Neuron (in vitro differentiated cells): ENCODE measurements at regions not wholly inside any gene's neighbourhood (a gene's known extent, or its start where the extent isn't known, plus 50 kb on each side); places are given as distances from the start of the nearest gene placed in this dataset.

Experiments
- H2AFZ ChIP-seq: one replicate; pipeline ENCODE4 v1.6.1; 2013; ENCODE audit warnings: low read depth, mild to moderate bottlenecking, inconsistent platforms, low read length, moderate library complexity
- H3K27me3 ChIP-seq: one replicate; pipeline ENCODE4 v1.6.1; 2013; ENCODE audit warnings: low read length; ENCODE audit not compliant: insufficient read depth
- H3K36me3 ChIP-seq: one replicate; pipeline ENCODE4 v1.6.1; 2013; ENCODE audit warnings: low read length; ENCODE audit not compliant: insufficient read depth
- H3K4me1 ChIP-seq: one replicate; pipeline ENCODE4 v1.6.1; 2013; ENCODE audit warnings: low read length; ENCODE audit not compliant: insufficient read depth
- H3K4me3 ChIP-seq: 2 replicates; pipeline ENCODE4 v1.5.1; 2013; ENCODE audit warnings: mild to moderate bottlenecking, low read length, moderate library complexity
- H3K9me3 ChIP-seq: one replicate; pipeline ENCODE4 v1.6.1; 2013; ENCODE audit warnings: low read length

DNA sequence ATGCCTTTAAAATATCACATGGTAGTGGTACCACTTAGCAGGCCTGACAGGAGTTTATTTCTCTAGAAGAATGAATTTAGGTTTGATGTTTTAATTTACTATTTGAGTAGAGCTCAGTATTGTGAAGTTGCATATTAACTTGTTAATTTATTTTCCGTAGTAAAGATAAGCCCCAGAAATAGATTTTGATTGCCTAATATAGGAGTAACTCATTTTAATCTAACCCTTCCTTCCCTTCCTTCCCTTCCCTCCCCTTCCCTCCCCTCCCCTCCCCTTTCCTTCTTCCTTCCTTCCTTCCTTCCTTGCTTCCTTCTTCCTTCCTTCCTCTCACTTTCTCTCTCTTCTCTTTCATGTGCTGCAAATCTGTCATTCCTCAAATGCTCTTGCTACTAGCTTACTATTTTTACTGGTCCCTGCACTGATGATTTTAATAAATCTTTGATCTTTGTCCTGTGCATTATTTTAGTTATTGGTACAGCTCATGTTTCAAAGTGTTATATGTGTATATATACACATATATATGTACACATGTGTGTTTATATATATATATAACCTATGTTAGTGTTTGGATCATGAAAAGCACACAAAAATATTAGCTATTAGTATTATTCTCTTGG lies 862.6 kb upstream of the CNTNAP5 start:
- no peaks in the 10 kb centered on the region for H3K27me3 ChIP-seq
- H3K9me3 ChIP-seq, result no peaks in the 10 kb centered on the region
- no peaks in the 10 kb centered on the region for H3K4me1 ChIP-seq
- H2AFZ ChIP-seq, result no peak overlapping the region
- H3K4me3 ChIP-seq, result no peak overlapping the region
- no peaks in the 10 kb centered on the region for H3K36me3 ChIP-seq

DNA sequence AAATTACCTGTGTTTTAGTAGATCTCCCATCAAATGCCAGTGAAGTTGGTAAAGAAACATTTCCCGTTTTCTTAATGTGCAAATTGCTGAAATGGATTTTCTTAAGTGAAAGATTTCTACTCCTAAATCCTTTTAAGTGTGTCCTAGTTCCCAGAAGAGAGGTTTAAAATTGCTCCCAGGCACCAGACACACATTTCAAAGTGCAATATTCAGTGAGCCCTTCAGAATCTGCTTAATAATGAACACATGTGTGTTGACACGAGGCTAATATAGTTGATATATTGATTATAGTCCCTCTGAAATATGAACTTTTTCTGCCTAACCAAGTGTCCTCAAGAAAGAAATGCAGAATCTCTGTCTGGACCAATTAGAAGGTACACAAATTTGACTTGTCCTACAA lies 861.7 kb upstream of the CNTNAP5 start:
- Histone ChIP-seq H3K4me1 (no peaks in the 10 kb centered on the region), H3K9me3 (peaks cover 2% of the 10 kb centered on the region), H3K4me3 (no peak overlapping the region), H3K27me3 (no peaks in the 10 kb centered on the region), H3K36me3 (no peaks in the 10 kb centered on the region), H2AFZ (no peak overlapping the region)

DNA sequence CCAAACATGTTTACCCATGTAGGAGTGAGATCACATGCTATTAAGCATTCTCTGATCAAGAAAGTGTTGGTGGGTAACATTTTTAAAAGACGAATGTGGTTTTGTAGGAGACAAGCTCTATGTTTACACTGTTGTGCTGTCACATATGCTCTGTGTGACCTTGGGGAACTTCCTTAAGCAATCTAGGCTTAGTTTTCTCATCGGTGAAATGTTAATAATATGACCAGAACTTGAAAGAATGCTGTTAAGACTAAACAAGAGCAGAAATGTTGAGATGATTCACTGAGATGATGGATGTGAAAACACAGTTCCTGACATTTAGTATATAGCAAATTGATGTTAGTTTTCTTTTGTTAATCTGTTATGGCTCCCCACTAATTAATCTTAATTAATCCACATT lies 860.9 kb upstream of the CNTNAP5 start:
- Histone ChIP-seq H3K4me3 (no peak overlapping the region), H2AFZ (no peak overlapping the region), H3K27me3 (no peaks in the 10 kb centered on the region), H3K4me1 (no peaks in the 10 kb centered on the region), H3K36me3 (no peaks in the 10 kb centered on the region), H3K9me3 (peaks cover 2% of the 10 kb centered on the region)

DNA sequence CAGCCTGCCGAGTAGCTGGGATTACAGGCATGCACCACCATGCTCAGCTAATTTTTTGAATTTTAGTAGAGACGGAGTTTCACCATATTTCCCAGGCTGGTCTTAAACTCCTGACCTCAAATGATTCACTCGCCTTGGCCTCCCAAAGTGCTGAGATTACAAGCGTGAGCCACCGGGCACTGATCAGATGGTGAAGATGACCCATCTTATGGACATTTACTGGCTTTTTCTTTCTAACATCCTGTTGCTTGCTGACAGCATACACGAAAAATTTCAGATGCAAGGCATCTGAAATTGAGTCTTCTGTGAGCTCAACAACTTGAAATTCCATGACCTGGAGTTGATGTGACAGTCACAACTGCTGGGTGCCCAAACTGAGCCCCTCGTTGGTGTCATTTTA lies 859.5 kb upstream of the CNTNAP5 start:
- H3K4me3 ChIP-seq, result no peak overlapping the region
- no peaks in the 10 kb centered on the region for H3K4me1 ChIP-seq
- no peak overlapping the region for H2AFZ ChIP-seq
- H3K9me3 ChIP-seq, result peaks cover 2% of the 10 kb centered on the region
- H3K36me3 ChIP-seq, result no peaks in the 10 kb centered on the region
- H3K27me3 ChIP-seq, result no peaks in the 10 kb centered on the region

DNA sequence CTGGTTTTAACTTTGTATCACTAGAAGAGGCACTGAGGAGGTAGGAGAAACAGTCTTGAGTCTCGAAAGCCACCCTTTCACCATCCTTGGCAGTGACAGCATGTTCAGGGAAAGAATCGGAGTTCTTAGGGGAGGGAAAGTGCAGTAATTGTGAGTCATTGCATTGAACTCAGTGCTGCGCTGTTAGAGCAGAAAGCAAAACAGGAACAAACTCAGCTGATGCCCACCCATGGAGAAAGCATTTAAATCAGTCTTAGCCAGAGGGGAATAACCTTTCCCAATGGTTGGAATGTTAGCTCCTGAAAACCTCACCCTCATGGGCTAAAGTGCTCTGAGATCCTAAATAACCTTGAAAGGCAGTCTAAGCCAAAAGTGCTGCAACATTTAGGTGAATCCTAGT lies 845.6 kb upstream of the CNTNAP5 start:
- Histone ChIP-seq H3K4me1 (no peaks in the 10 kb centered on the region), H3K9me3 (no peaks in the 10 kb centered on the region), H3K27me3 (no peaks in the 10 kb centered on the region), H3K4me3 (no peak overlapping the region), H3K36me3 (no peaks in the 10 kb centered on the region), H2AFZ (no peak overlapping the region)

DNA sequence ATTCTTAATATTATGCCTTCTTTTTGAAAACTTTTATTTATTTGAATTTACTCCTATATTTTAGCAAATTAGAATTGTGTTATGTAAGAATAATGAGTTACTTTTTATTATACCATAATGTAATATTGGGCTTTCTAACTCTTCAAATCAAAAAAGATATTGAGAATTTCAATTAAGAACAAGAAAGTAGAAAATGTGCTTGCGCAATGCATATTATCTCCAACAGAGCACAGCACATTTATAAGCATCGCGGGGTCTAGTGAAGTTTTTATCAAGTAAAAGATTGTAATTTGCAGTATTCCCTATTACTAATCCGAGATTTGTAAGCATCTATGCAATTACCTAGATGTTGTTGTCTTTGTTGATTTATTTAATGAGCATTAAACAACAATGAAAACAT lies 829.1 kb upstream of the CNTNAP5 start:
- H3K9me3 ChIP-seq, result no peaks in the 10 kb centered on the region
- H2AFZ ChIP-seq, result no peak overlapping the region
- H3K27me3 ChIP-seq, result no peaks in the 10 kb centered on the region
- no peaks in the 10 kb centered on the region for H3K4me1 ChIP-seq
- no peak overlapping the region for H3K4me3 ChIP-seq
- no peaks in the 10 kb centered on the region for H3K36me3 ChIP-seq

DNA sequence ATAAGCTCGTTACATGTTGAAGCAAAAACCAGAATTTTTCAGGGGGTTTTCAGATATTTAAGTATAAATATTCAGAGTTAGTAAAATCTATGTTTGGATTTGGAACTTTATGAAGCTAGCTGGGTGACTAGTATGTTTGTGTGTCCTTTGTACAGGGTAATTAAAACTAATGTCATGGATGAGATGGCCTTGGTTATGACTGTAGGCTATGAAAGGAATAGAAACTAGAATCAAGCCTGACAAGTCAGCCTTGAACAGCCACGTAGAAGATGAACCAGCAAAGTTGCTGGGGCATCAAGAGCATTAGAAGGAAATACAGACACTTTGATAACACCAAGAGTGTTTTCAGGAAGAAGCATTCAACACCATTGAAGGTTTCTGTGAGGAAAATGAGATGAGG lies 825.1 kb upstream of the CNTNAP5 start:
- no peak overlapping the region for H3K4me3 ChIP-seq
- H3K27me3 ChIP-seq, result no peaks in the 10 kb centered on the region
- H3K9me3 ChIP-seq, result no peaks in the 10 kb centered on the region
- H3K4me1 ChIP-seq, result no peaks in the 10 kb centered on the region
- H3K36me3 ChIP-seq, result no peaks in the 10 kb centered on the region
- no peak overlapping the region for H2AFZ ChIP-seq

DNA sequence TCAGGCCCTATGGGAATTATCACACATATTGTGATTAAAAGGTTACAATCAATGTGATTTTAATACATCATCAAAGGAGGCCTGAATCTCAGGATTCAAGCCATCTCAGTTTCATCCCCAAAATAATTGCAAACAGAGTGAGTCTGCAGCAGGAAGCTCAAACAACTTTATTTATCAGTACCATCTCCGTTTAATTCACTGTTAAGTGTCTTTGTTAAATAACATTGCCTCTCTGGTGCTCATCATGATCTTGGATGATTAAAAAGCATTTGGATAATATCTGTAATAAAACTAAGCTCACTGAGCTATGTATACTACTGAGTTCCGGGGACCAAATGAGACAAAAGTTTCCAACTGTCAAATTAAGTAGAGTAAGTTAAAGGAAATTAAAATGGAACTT lies 817.8 kb upstream of the CNTNAP5 start:
- Histone ChIP-seq H2AFZ (no peak overlapping the region), H3K9me3 (no peaks in the 10 kb centered on the region), H3K27me3 (no peaks in the 10 kb centered on the region), H3K36me3 (no peaks in the 10 kb centered on the region), H3K4me1 (no peaks in the 10 kb centered on the region), H3K4me3 (no peak overlapping the region)

DNA sequence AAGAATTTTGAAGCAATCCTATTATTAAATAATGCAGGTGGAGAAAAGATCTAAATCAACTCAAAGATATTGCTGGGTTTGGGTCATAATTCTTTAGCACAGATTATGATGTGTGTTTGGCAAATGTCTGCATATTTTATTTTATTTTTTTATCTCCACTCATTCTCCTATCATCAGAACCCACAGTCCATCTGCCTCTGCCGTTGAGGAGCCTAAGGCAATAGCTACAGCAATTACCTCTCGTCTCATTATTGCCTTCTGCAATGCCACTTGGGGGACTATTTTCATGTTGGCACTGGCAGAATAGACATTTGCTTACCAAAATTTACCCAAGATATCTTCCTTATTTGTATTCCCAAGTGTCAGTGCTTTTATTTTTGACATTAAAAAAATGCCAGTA lies 815.9 kb upstream of the CNTNAP5 start:
- no peak overlapping the region for H2AFZ ChIP-seq

DNA sequence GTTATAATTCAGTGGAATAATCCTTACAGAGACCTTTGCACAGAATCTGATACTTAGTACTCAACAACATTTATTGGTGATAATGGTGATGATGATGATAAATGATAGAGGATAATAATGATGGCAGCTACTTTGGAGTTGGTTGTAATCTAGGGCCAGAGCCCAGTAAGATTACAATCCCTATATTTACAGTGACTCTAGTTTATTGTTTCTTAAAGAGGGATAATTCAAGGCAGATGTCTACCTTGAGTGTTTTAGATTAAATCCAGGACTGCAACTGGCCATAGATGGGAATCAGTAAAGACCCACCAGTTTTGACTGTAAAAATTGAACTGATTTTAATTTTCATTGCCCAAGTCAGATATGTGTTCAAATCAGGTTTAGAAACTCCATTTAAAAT lies 813.9 kb upstream of the CNTNAP5 start:
- Histone ChIP-seq H2AFZ (no peak overlapping the region), H3K27me3 (no peaks in the 10 kb centered on the region), H3K36me3 (no peaks in the 10 kb centered on the region), H3K9me3 (no peaks in the 10 kb centered on the region), H3K4me1 (no peaks in the 10 kb centered on the region), H3K4me3 (no peak overlapping the region)

More for the DNA sequence above, 815.9 kb upstream of the CNTNAP5 start:
- Histone ChIP-seq H3K27me3 (no peaks in the 10 kb centered on the region), H3K9me3 (no peaks in the 10 kb centered on the region), H3K4me3 (no peak overlapping the region), H3K36me3 (no peaks in the 10 kb centered on the region), H3K4me1 (no peaks in the 10 kb centered on the region)

DNA sequence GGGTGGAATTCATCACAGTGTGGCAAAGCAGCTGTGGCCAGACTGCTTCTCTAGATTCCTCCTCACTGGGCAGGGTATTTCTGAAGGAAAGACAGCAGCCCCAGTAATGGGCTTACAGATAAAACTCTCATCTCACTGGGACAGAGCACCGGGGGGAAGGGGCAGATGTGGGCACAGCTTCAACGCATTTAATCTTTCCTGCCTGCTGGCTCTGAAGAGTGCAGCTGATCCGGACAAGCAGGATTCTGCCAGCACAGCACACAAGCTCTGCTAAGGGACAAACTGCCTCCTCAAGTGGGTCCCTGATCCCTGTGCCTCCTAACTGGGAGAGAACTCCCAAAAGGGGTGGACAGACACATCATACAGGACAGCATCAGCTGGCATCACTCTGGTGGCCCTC lies 779.9 kb upstream of the CNTNAP5 start:
- Histone ChIP-seq H3K4me3 (no peak overlapping the region), H3K4me1 (no peaks in the 10 kb centered on the region), H2AFZ (no peak overlapping the region), H3K27me3 (no peaks in the 10 kb centered on the region), H3K36me3 (no peaks in the 10 kb centered on the region), H3K9me3 (no peaks in the 10 kb centered on the region)

DNA sequence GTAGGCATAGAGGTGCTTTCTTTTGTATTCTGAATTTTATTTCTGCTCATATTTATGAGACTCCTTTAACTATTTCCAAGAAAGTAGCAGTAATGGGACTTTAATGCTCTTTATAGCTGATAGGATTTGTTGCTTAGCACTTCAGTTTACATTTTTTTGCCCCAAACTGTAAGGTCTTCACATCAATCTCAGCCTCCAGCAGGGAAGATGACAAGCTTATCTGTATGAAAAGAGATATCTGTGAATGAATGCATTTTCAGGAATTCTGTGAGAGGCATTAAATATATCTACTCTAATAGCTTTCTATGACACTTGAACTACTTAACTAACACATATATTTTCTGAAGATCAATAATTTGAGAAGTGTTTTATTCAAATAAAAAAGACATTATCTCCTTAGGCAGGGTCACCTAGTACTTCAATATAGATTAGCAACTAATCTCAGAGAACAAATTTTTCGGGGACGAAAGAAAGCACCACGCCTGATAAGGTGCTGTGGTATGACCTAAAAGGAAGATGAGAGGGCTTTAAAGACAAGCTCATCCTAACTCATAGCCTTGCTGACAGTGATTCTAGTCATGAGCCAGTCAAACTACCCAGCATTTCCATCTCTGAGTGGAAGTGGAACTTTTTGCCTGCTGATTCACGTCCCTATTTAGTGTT lies 766.1 kb upstream of the CNTNAP5 start:
- no peak overlapping the region for H2AFZ ChIP-seq
- no peaks in the 10 kb centered on the region for H3K36me3 ChIP-seq
- no peak overlapping the region for H3K4me3 ChIP-seq
- no peaks in the 10 kb centered on the region for H3K4me1 ChIP-seq
- no peaks in the 10 kb centered on the region for H3K27me3 ChIP-seq
- H3K9me3 ChIP-seq, result no peaks in the 10 kb centered on the region

DNA sequence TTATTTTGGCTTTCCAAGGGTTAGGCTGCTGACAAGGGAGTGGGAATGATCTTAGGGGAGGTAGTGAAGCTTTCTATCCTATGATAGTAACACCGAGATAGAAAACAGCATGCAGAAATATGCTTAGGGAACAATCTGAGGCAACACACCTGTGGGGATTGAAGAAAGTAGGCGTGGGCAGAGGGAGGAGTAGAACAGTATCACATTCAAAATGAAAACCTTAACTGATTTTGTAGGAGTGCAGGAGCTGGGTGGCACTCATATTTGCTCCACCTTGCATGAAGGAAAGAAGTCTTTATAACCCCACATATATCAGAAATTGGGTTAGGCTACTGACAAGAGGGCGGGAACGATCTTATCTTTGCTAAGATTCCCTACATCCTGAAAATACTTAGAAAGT lies 762.2 kb upstream of the CNTNAP5 start:
- Histone ChIP-seq H3K36me3 (no peaks in the 10 kb centered on the region), H3K4me3 (no peak overlapping the region), H2AFZ (no peak overlapping the region), H3K27me3 (no peaks in the 10 kb centered on the region), H3K9me3 (no peaks in the 10 kb centered on the region), H3K4me1 (no peaks in the 10 kb centered on the region)

DNA sequence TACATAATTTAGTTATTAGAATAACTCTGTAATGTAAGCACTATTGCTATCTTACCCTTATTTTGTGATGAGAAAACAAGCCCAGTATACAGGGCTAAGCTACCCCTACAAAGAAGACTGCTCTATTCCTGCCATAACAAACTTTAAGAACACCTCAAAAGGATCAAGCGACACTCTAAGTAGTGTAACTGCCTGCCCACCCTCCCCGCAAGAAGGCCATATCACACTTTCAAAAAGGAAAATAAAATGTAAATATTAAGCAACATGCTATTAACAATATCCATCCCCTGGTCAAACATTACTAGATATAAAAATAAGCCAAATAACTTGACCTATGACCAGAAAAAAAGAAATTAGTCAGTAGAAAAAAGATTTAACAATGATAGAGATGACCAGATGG lies 741.7 kb upstream of the CNTNAP5 start:
- Histone ChIP-seq H3K9me3 (no peaks in the 10 kb centered on the region), H3K36me3 (no peaks in the 10 kb centered on the region), H3K4me3 (no peak overlapping the region), H2AFZ (no peak overlapping the region), H3K27me3 (no peaks in the 10 kb centered on the region), H3K4me1 (no peaks in the 10 kb centered on the region)
